H1 (cell line): ENCODE measurements at regions not wholly inside any gene's neighbourhood (a gene's known extent, or its start where the extent isn't known, plus 50 kb on each side); places are given as distances from the start of the nearest gene placed in this dataset.

ENCODE experiments used
- CBX8 ChIP-seq: fragments of 300-800, 300-1000 bp; sonication (generic); IDR thresholded peaks from 2 replicates; pipeline ENCODE4 v1.7.1; 2016; ENCODE audit warnings: low read depth, low read length, borderline replicate concordance
- JUN ChIP-seq: IDR thresholded peaks from 2 replicates; pipeline ENCODE4 v1.6.1; 2011; ENCODE audit warnings: low read depth, mild to moderate bottlenecking, improper control_type of control experiment, low read length
- TBP ChIP-seq: IDR thresholded peaks from 2 replicates; pipeline ENCODE4 v1.6.1; 2011; ENCODE audit warnings: low read depth, low read length, improper control_type of control experiment
- TF ChIP-seq, protein P1 (sequence below): IDR thresholded peaks from 2 replicates; pipeline ENCODE4 v1.6.1; 2012; ENCODE audit warnings: inconsistent platforms

DNA sequence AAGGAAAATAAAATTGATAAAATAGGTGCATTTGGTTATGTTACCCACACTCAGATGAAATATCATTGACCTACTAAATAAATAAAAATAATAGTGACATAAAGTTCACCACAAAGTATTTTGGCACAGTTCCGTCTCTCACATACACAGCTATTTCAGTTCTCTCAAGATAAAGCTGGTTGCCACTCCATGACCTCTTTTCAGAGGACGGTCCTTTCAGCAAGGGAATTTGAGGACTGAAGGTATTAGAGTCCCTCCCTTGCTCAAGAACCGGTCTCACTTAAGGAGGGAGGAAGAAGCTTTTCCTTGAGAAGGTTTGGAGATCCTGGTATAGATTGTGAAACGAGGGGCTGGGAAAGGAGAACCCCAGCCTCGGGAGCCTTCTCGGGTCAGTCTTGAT is 285.5 kb upstream of the CFAP20DC start (continued):
- no peak for TF ChIP-seq TBP
- TF ChIP-seq JUN, result no peak
- TF ChIP-seq, protein P1, sequence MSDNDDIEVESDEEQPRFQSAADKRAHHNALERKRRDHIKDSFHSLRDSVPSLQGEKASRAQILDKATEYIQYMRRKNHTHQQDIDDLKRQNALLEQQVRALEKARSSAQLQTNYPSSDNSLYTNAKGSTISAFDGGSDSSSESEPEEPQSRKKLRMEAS, result no peak
- no peak for TF ChIP-seq CBX8
